GM18507 (cell line): ENCODE measurements at regions not wholly inside any gene's neighbourhood (a gene's known extent, or its start where the extent isn't known, plus 50 kb on each side); places are given as distances from the start of the nearest gene placed in this dataset.

ENCODE experiments used
- DNase-seq: peaks from one replicate; pipeline ENCODE4 v3.0.0; 2011; ENCODE audit warnings: low read depth; ENCODE audit not compliant: insufficient read length; ENCODE audit errors: extremely low spot score
- FAIRE-seq: peaks from 2 replicates; lab custom pipeline; 2011; peaks lifted over from hg19 to GRCh38; lab: Jason Lieb, UNC

- no peak for DNase-seq
- no peak for FAIRE-seq
Observed at GRCh38 chr18:56021136-56021808, 433.3 kb upstream of the TCF4 start.

- DNase-seq (no peak), FAIRE-seq (no peak)
Observed at GRCh38 chr18:56019908-56020307, 431.9 kb upstream of the TCF4 start.

- no peak for DNase-seq
- no peak for FAIRE-seq
Observed at GRCh38 chr18:56019156-56019555, 431.2 kb upstream of the TCF4 start.

- no peak for DNase-seq
- no peak for FAIRE-seq
Observed at GRCh38 chr18:56009411-56009810, 421.4 kb upstream of the TCF4 start.

GRCh38 chr18:56003720-56004088, 415.7 kb upstream of the TCF4 start:
- DNase-seq = no peak

GRCh38 chr18:56003009-56003719, 415.2 kb upstream of the TCF4 start:
- DNase-seq (no peak), FAIRE-seq (no peak)

More at GRCh38 chr18:56003720-56004088, 415.7 kb upstream of the TCF4 start:
- no peak for FAIRE-seq

GRCh38 chr18:56001576-56001975, 413.6 kb upstream of the TCF4 start:
- FAIRE-seq (no peak), DNase-seq (no peak)

- no peak for DNase-seq
- FAIRE-seq = no peak
Observed at GRCh38 chr18:56000041-56000440, 412.0 kb upstream of the TCF4 start.

GRCh38 chr18:55999641-56000040, 411.6 kb upstream of the TCF4 start:
- FAIRE-seq (no peak), DNase-seq (no peak)

GRCh38 chr18:55998801-55999385, 410.9 kb upstream of the TCF4 start:
- no peak for FAIRE-seq
- no peak for DNase-seq

GRCh38 chr18:55998071-55998522, 410.1 kb upstream of the TCF4 start:
- DNase-seq = no peak
- FAIRE-seq = no peak

- DNase-seq = no peak
- peak; percentile 66 for FAIRE-seq
Observed at GRCh38 chr18:55997151-55997561, 409.2 kb upstream of the TCF4 start.

- DNase-seq (no peak), FAIRE-seq (no peak)
Observed at GRCh38 chr18:55996717-55997116, 408.7 kb upstream of the TCF4 start.

GRCh38 chr18:55990186-55990585, 402.2 kb upstream of the TCF4 start:
- no peak for DNase-seq
- FAIRE-seq = no peak

- FAIRE-seq = no peak
- DNase-seq = no peak
Observed at GRCh38 chr18:55988537-55988936, 400.5 kb upstream of the TCF4 start.

- FAIRE-seq (no peak), DNase-seq (no peak)
Observed at GRCh38 chr18:55983433-55983832, 395.4 kb upstream of the TCF4 start.

- DNase-seq (no peak), FAIRE-seq (no peak)
Observed at GRCh38 chr18:55982992-55983391, 395.0 kb upstream of the TCF4 start.

GRCh38 chr18:55981712-55982475, 393.9 kb upstream of the TCF4 start:
- DNase-seq = no peak
- FAIRE-seq = peak; percentile 31

- no peak for DNase-seq
- no peak for FAIRE-seq
Observed at GRCh38 chr18:55974521-55974920, 386.5 kb upstream of the TCF4 start.

- no peak for DNase-seq
- FAIRE-seq = no peak
Observed at GRCh38 chr18:55968550-55968949, 380.6 kb upstream of the TCF4 start.
